NCI-H774 (cell line): ENCODE measurements at regions not wholly inside any gene's neighbourhood (a gene's known extent, or its start where the extent isn't known, plus 50 kb on each side); places are given as distances from the start of the nearest gene placed in this dataset.
"Not testable (repeated sequence)": the region's sequence is repeated elsewhere in the genome, so short reads cannot be mapped to it uniquely, and the experiment has no call there.

Experiments
- DNase-seq: peaks from one replicate; lab custom pipeline; 2025; lab: John Stamatoyannopoulos, UW

- no peak for DNase-seq
Measured at GRCh38 chr12:65684906-65685305, 139.4 kb upstream of the HMGA2 start.

- DNase-seq = no peak
Measured at GRCh38 chr12:65685514-65685913, 138.8 kb upstream of the HMGA2 start.

GRCh38 chr12:65689508-65689907 is 134.8 kb upstream of the HMGA2 start:
- no peak for DNase-seq

GRCh38 chr12:65690477-65690876 is 133.8 kb upstream of the HMGA2 start:
- DNase-seq = no peak

- no peak for DNase-seq
Measured at GRCh38 chr12:65694130-65694529, 130.2 kb upstream of the HMGA2 start.

GRCh38 chr12:65695113-65695865 is 129.0 kb upstream of the HMGA2 start:
- DNase-seq = peak; percentile 52

GRCh38 chr12:65696227-65696626 is 128.1 kb upstream of the HMGA2 start:
- DNase-seq = no peak

- no peak for DNase-seq
Measured at GRCh38 chr12:65699251-65699650, 125.0 kb upstream of the HMGA2 start.

GRCh38 chr12:65703176-65703575 is 121.1 kb upstream of the HMGA2 start:
- DNase-seq = no peak

- DNase-seq = no peak
Measured at GRCh38 chr12:65705380-65705876, 118.9 kb upstream of the HMGA2 start.

- no peak for DNase-seq
Measured at GRCh38 chr12:65707051-65707450, 117.2 kb upstream of the HMGA2 start.

- DNase-seq = no peak
Measured at GRCh38 chr12:65712260-65713004, 111.9 kb upstream of the HMGA2 start.

GRCh38 chr12:65715961-65716360 is 108.3 kb upstream of the HMGA2 start:
- DNase-seq = no peak

GRCh38 chr12:65720136-65721130 is 103.8 kb upstream of the HMGA2 start:
- no peak for DNase-seq

GRCh38 chr12:65721541-65722190 is 102.6 kb upstream of the HMGA2 start:
- no peak for DNase-seq

GRCh38 chr12:65725376-65725775 is 98.9 kb upstream of the HMGA2 start:
- no peak for DNase-seq

GRCh38 chr12:65728455-65728847 is 95.8 kb upstream of the HMGA2 start:
- no peak for DNase-seq

- no peak for DNase-seq
Measured at GRCh38 chr12:65728848-65729793, 95.2 kb upstream of the HMGA2 start.

GRCh38 chr12:65731771-65732170 is 92.5 kb upstream of the HMGA2 start:
- DNase-seq = no peak

- not testable (repeated sequence) for DNase-seq
Measured at GRCh38 chr12:65733643-65734042, 90.6 kb upstream of the HMGA2 start.
